GM12892 (cell line): ENCODE measurements at regions not wholly inside any gene's neighbourhood (a gene's known extent, or its start where the extent isn't known, plus 50 kb on each side); places are given as distances from the start of the nearest gene placed in this dataset.

Experiments used
- DNase-seq: peaks from one replicate; pipeline ENCODE4 v3.0.0; 2011; ENCODE audit not compliant: insufficient read length
- FAIRE-seq: peaks from 2 replicates; lab custom pipeline; 2011; peaks lifted over from hg19 to GRCh38; lab: Jason Lieb, UNC
- POLR2A ChIP-seq: IDR thresholded peaks from 2 replicates; pipeline ENCODE4 v1.6.1; 2011; ENCODE audit warnings: low read depth, low read length, control low read depth
- POLR2AphosphoS5 ChIP-seq: IDR thresholded peaks from 2 replicates; pipeline ENCODE4 v1.6.1; 2011; ENCODE audit warnings: low read depth, low read length, control low read depth
- TAF1 ChIP-seq: IDR thresholded peaks from 2 replicates; pipeline ENCODE4 v1.6.1; 2011; ENCODE audit warnings: low read depth, mild to moderate bottlenecking, control low read depth, low read length, borderline replicate concordance

- FAIRE-seq (no peak), DNase-seq (no peak)
- TF ChIP-seq TAF1 (no peak), POLR2AphosphoS5 (no peak), POLR2A (no peak)
Observed at GRCh38 chr9:113781381-113781780, 94.7 kb upstream of the ZNF618 start.

- DNase-seq: no peak
- no peak for FAIRE-seq
- TF ChIP-seq TAF1 (no peak), POLR2AphosphoS5 (no peak), POLR2A (no peak)
Observed at GRCh38 chr9:113781896-113782295, 94.2 kb upstream of the ZNF618 start.

DNA sequence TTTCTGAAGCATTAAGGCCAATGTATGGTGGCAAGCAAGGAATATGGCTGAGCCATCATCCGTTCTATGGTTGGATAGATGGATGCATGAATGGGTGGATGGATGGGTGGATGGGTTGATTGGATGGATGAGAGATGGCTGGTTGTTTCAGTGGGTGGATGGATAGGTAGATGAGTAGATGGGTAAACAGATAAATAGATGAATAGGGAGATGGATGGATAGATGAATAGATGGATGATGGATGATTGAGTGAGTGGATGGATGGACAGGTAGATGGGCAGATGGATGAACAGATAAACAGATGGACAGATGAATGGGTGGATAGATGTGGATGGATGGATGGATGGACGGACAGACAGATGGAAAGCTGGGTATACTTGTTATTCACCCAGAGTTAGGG lies 92.6 kb upstream of the ZNF618 start:
- FAIRE-seq: no peak
- TF ChIP-seq TAF1 (no peak), POLR2AphosphoS5 (no peak), POLR2A (no peak)

DNA sequence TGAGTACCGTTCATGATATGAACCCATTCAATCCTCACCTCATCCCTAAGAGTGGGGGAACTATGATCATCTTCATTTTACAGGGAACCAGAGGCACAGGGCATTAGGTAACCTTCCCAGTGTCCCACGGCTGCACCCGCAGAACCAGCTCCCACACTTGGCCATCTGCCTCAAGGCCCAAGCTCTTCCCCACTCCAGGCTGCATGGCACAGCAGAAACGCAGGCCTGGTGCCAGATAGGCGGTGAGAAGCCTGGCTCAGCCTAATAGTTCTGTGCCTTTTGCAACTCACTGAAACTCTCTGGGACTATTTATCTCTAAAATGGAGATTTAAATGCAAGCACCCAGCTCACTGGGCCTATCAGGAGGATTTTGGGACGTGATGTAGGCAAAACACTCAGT lies 90.8 kb upstream of the ZNF618 start:
- FAIRE-seq: no peak
- no peak for DNase-seq
- TF ChIP-seq TAF1: no peak
- no peak for TF ChIP-seq POLR2A
- no peak for TF ChIP-seq POLR2AphosphoS5

More for the DNA sequence above, 92.6 kb upstream of the ZNF618 start:
- DNase-seq: no peak

- DNase-seq: no peak
- TF ChIP-seq TAF1 (no peak), POLR2AphosphoS5 (no peak), POLR2A (no peak)
- FAIRE-seq: no peak
Observed at GRCh38 chr9:113786071-113786470, 90.0 kb upstream of the ZNF618 start.

- no peak for TF ChIP-seq POLR2AphosphoS5
- TF ChIP-seq TAF1: no peak
- no peak for TF ChIP-seq POLR2A
- no peak for DNase-seq
- FAIRE-seq: no peak
Observed at GRCh38 chr9:113787871-113788270, 88.2 kb upstream of the ZNF618 start.

GRCh38 chr9:113788616-113789330 lies 87.3 kb upstream of the ZNF618 start:
- no peak for DNase-seq
- TF ChIP-seq POLR2AphosphoS5 (no peak), POLR2A (no peak), TAF1 (no peak)
- no peak for FAIRE-seq

DNA sequence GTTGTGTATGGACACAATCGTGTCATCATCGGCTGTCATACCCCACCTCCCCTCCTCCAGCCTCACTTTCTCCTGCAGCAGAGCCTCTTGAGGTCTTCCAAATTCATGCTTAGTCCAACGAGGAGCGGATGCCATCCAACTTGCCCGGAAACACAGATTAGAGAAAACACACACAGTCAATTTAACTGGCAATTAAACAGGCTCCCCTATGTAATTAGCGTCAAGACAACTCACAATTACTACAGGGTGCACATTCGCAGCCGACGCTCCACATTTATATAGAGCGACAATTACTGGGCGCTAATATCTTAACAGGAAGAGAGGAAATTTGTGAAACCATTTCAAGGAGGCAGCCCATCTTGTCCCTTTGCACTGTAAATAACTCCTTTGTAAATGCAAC lies 86.0 kb upstream of the ZNF618 start:
- TF ChIP-seq TAF1 (no peak), POLR2A (no peak), POLR2AphosphoS5 (no peak)
- FAIRE-seq (no peak), DNase-seq (no peak)

DNA sequence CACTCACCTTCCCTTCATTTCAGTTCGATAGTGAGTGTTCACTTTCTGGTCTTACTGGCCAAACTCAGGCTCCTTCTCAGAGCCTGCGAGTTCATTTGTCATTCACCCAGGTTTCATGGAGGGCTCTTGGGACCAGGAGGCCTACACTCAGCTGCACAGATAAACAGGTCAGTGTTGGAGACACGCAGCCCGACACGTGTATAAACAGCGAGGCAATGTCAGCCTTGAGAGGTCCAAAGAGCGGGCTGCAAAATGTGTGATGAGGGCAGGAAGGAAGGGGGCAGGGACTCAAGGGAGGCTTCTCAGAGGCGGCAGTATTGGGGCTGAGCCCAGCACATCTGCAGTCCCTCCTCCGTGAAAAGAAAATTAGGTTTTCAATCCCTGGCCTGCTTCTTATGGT lies 82.6 kb upstream of the ZNF618 start:
- DNase-seq (no peak), FAIRE-seq (no peak)

DNA sequence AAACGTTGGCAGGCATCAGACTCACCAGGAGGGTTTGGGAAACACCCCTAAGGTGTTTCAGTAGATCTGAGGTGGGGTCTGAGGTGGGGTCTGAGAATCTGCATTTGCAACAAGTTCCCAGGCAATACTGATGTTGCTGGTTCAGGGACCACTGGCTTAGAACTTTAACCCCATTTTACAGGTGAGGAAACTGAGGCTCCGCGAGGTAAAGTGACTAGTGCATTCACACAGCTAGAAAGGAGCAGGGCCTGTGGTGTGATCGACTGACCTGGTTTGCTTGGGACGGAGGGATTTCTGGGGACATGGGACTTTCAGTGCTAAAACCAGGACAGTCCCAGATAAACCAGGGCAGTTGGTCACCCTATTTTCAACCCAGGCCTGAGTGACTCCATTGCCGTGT lies 81.4 kb upstream of the ZNF618 start:
- no peak for DNase-seq
- no peak for TF ChIP-seq POLR2AphosphoS5
- TF ChIP-seq POLR2A: no peak
- TF ChIP-seq TAF1: no peak
- no peak for FAIRE-seq

More for the DNA sequence above, 82.6 kb upstream of the ZNF618 start:
- TF ChIP-seq POLR2A: no peak
- TF ChIP-seq POLR2AphosphoS5: no peak
- no peak for TF ChIP-seq TAF1

DNA sequence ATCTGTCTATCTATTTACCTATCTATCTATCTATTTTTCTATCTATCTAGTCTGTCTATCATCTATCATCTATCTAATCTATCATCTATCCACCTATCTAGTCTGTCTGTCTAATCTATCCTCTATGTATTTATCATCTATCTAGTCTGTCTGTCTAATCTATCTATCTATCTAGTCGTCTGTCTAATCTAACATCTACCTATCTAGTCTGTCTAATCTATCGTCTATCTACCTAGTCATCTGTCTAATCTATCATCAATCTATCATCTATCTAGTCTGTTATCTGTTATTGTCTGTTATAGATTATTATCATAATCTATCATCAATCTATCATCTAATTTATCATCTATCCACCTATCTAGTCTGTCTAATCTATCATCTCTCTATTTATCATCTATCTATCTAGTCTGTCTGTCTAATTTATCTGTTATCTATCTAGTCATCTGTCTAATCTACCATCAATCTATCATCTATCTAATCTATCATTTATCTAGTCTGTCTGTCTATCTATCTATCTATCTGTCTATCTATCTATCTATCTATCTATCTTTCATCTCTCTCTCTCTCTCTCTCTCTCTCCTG lies 80.2 kb upstream of the ZNF618 start:
- FAIRE-seq (no peak), DNase-seq (no peak)
- no peak for TF ChIP-seq TAF1
- no peak for TF ChIP-seq POLR2A
- no peak for TF ChIP-seq POLR2AphosphoS5

DNA sequence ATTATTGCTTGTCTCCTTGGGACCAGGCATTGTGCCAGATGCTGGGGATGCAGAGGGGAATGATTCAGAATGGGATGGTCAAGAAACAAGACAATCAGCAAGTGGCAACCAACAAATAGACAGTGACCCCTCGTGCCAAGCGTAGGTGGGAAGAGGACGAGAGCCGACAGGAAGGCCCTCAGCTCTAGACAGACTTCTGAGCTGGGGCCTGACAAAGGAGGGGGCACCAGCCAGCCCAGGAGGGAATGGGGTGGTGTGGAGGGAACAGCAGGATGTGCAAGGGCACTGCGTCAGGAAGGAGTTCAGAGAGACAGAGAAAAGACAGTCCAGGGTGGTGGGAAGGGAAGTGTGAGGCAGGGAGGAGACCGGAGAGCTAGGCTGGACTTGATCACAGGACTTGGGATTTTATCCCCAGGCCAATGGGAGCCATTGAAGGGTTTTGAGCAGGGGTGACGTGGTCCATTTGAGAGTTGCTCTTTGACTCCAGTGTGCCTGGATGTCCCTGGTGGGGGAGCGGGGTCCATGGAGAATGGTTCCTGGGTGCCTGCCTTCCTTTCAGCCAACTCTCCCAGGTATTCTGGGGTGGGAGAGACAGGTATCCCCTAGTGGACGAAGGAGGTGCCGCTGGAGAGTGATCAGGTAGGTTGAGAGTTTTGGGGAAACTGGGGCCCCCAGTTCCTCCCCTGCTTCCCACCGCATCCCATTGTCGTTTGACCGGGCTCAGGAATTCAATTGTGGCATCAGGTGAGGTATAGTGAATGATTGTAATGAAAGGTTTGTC lies 79.3 kb upstream of the ZNF618 start:
- no peak for DNase-seq
- TF ChIP-seq POLR2AphosphoS5 (no peak), POLR2A (no peak), TAF1 (no peak)
- FAIRE-seq: no peak
